Neural cell (in vitro differentiated cells): ENCODE measurements at regions not wholly inside any gene's neighbourhood (a gene's known extent, or its start where the extent isn't known, plus 50 kb on each side); places are given as distances from the start of the nearest gene placed in this dataset.

Source experiments
- EP300 ChIP-seq: fragments of 450-650 bp; conservative IDR thresholded peaks from 2 replicates; pipeline ENCODE4 v1.6.1; 2014; ENCODE audit warnings: antibody characterized with exemption, mild to moderate bottlenecking, moderate library complexity; ENCODE audit not compliant: poor library complexity, severe bottlenecking
- EZH2 ChIP-seq: fragments of 200-600, 300-800 bp; shearing (Covaris generic), sonication (generic); IDR thresholded peaks from 2 replicates; pipeline ENCODE4 v1.6.1; 2014; ENCODE audit warnings: antibody characterized with exemption, low read length, borderline replicate concordance, mild to moderate bottlenecking; ENCODE audit not compliant: insufficient read depth, poor library complexity, severe bottlenecking
- TAF1 ChIP-seq: IDR thresholded peaks from 2 replicates; pipeline ENCODE4 v1.6.1; 2012; ENCODE audit warnings: low read depth
- TF ChIP-seq, protein P1 (sequence below): fragments of 450-650 bp; IDR thresholded peaks from 2 replicates; pipeline ENCODE4 v1.5.1; 2014; ENCODE audit warnings: antibody characterized with exemption, mild to moderate bottlenecking, moderate library complexity; ENCODE audit not compliant: poor library complexity, severe bottlenecking
- TF ChIP-seq, protein P2 (sequence below): IDR thresholded peaks from 2 replicates; pipeline ENCODE4 v1.6.1; 2012; ENCODE audit warnings: borderline replicate concordance

DNA sequence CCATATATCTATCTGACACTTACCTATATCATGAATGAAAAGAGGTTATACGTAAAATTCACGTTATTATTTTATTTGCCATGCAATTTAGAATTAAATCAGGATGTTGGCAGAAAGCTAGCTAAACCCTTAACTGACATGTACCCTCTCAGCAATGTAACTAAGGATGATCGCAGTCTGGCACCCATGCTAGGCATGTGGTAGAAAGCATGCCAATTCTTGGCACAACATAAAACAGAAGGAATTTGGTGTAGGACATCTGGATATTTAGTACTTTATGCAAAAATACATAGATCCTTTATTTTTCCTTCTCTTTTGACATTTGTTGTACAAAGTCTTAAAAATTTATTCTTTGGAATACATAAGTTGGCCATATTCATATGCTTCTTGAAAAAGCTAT lies 436.8 kb upstream of the FAT1 start:
- TF ChIP-seq, protein P1, sequence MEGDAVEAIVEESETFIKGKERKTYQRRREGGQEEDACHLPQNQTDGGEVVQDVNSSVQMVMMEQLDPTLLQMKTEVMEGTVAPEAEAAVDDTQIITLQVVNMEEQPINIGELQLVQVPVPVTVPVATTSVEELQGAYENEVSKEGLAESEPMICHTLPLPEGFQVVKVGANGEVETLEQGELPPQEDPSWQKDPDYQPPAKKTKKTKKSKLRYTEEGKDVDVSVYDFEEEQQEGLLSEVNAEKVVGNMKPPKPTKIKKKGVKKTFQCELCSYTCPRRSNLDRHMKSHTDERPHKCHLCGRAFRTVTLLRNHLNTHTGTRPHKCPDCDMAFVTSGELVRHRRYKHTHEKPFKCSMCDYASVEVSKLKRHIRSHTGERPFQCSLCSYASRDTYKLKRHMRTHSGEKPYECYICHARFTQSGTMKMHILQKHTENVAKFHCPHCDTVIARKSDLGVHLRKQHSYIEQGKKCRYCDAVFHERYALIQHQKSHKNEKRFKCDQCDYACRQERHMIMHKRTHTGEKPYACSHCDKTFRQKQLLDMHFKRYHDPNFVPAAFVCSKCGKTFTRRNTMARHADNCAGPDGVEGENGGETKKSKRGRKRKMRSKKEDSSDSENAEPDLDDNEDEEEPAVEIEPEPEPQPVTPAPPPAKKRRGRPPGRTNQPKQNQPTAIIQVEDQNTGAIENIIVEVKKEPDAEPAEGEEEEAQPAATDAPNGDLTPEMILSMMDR = no peak
- TF ChIP-seq, protein P2, sequence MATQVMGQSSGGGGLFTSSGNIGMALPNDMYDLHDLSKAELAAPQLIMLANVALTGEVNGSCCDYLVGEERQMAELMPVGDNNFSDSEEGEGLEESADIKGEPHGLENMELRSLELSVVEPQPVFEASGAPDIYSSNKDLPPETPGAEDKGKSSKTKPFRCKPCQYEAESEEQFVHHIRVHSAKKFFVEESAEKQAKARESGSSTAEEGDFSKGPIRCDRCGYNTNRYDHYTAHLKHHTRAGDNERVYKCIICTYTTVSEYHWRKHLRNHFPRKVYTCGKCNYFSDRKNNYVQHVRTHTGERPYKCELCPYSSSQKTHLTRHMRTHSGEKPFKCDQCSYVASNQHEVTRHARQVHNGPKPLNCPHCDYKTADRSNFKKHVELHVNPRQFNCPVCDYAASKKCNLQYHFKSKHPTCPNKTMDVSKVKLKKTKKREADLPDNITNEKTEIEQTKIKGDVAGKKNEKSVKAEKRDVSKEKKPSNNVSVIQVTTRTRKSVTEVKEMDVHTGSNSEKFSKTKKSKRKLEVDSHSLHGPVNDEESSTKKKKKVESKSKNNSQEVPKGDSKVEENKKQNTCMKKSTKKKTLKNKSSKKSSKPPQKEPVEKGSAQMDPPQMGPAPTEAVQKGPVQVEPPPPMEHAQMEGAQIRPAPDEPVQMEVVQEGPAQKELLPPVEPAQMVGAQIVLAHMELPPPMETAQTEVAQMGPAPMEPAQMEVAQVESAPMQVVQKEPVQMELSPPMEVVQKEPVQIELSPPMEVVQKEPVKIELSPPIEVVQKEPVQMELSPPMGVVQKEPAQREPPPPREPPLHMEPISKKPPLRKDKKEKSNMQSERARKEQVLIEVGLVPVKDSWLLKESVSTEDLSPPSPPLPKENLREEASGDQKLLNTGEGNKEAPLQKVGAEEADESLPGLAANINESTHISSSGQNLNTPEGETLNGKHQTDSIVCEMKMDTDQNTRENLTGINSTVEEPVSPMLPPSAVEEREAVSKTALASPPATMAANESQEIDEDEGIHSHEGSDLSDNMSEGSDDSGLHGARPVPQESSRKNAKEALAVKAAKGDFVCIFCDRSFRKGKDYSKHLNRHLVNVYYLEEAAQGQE = no peak
- no peak for TF ChIP-seq EP300
- no peak for TF ChIP-seq EZH2
- no peak for TF ChIP-seq TAF1
